ENCODE measurements at regions not wholly inside any gene's neighbourhood (a gene's known extent, or its start where the extent isn't known, plus 50 kb on each side); places are given as distances from the start of the nearest gene placed in this dataset.

- no peak for TF ChIP-seq CTCF (IDR thresholded peaks at IDR 0.05; ENCODE audit: insufficient read depth, low read length)
- TF ChIP-seq POLR2AphosphoS5 (IDR thresholded peaks at IDR 0.05; ENCODE audit: low read depth), result no peak
- no peak for TF ChIP-seq SPI1 (IDR thresholded peaks at IDR 0.05; ENCODE audit: borderline replicate concordance, low read depth)
- no peak for TF ChIP-seq REST (IDR thresholded peaks at IDR 0.05; ENCODE audit: insufficient replicate concordance, low read depth)
These were observed 852.0 kb downstream of the PCDH18 start for GRCh38 chr4:136680271-136680670.

All from HL-60 (cell line).